ENCODE measurements at regions not wholly inside any gene's neighbourhood (a gene's known extent, or its start where the extent isn't known, plus 50 kb on each side); places are given as distances from the start of the nearest gene placed in this dataset.

DNA sequence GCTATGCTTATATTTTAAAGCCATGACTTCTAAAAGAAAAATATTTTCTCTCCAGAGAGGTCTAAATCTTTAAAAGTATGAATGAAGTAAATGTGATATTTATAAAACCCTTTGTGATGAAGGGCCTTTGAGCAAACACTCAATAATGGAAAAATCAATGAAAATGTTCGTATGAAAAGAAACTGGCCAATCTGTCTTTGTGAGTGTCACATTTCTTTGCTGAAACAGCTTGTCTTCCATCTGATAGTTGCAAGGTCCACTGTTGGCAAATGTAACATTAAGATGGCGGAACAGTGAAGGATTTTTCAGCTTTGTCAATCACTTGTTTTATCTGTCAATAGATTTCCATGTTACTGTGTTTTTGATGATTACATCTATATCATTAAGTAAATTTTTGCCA lies 162.9 kb upstream of the GATA6 start:
- TF ChIP-seq EP300 (IDR thresholded peaks at IDR 0.05; ENCODE audit: low read depth) (no peak), POLR2A (IDR thresholded peaks at IDR 0.05) (no peak), POLR2AphosphoS5 (IDR thresholded peaks at IDR 0.05) (no peak)
- TF ChIP-seq, protein P1, sequence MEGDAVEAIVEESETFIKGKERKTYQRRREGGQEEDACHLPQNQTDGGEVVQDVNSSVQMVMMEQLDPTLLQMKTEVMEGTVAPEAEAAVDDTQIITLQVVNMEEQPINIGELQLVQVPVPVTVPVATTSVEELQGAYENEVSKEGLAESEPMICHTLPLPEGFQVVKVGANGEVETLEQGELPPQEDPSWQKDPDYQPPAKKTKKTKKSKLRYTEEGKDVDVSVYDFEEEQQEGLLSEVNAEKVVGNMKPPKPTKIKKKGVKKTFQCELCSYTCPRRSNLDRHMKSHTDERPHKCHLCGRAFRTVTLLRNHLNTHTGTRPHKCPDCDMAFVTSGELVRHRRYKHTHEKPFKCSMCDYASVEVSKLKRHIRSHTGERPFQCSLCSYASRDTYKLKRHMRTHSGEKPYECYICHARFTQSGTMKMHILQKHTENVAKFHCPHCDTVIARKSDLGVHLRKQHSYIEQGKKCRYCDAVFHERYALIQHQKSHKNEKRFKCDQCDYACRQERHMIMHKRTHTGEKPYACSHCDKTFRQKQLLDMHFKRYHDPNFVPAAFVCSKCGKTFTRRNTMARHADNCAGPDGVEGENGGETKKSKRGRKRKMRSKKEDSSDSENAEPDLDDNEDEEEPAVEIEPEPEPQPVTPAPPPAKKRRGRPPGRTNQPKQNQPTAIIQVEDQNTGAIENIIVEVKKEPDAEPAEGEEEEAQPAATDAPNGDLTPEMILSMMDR (IDR thresholded peaks at IDR 0.05): no peak
